HUES6 (cell line): ENCODE measurements at regions not wholly inside any gene's neighbourhood (a gene's known extent, or its start where the extent isn't known, plus 50 kb on each side); places are given as distances from the start of the nearest gene placed in this dataset.
"Not testable (repeated sequence)": the region's sequence is repeated elsewhere in the genome, so short reads cannot be mapped to it uniquely, and the experiment has no call there.

Experiments
- H3K27ac ChIP-seq: 2 replicates; pipeline ENCODE4 v1.7.0; 2013; ENCODE audit warnings: low read depth, mild to moderate bottlenecking, low read length, inconsistent platforms
- H3K27me3 ChIP-seq: 2 replicates; pipeline ENCODE4 v1.6.1; 2013; ENCODE audit warnings: low read length; ENCODE audit not compliant: control insufficient read depth, insufficient read depth
- H3K36me3 ChIP-seq: 2 replicates; pipeline ENCODE4 v1.6.1; 2013; ENCODE audit warnings: low read length; ENCODE audit not compliant: control insufficient read depth, insufficient read depth
- H3K4me1 ChIP-seq: 2 replicates; pipeline ENCODE4 v1.6.1; 2013; ENCODE audit warnings: low read length; ENCODE audit not compliant: control insufficient read depth, insufficient read depth
- H3K4me3 ChIP-seq: 2 replicates; pipeline ENCODE4 v1.5.1; 2013; ENCODE audit warnings: low read depth, low read length
- H3K9ac ChIP-seq: one replicate; pipeline ENCODE4 v1.6.1; 2013; ENCODE audit warnings: mild to moderate bottlenecking, low read length
- H3K9me3 ChIP-seq: 2 replicates; pipeline ENCODE4 v1.6.1; 2013; ENCODE audit warnings: low read depth, low read length; ENCODE audit not compliant: control insufficient read depth, insufficient read depth

- H3K36me3 ChIP-seq, result no peaks in the 10 kb centered on the region
- H3K9me3 ChIP-seq, result no peaks in the 10 kb centered on the region
- H3K27me3 ChIP-seq, result no peaks in the 10 kb centered on the region
- no peak overlapping the region for H3K4me3 ChIP-seq
- no peak overlapping the region for H3K9ac ChIP-seq
- no peak overlapping the region for H3K27ac ChIP-seq
- no peaks in the 10 kb centered on the region for H3K4me1 ChIP-seq
These were observed 1234.2 kb downstream of the FAM133A start for GRCh38 chrX:94908171-94908570.

DNA sequence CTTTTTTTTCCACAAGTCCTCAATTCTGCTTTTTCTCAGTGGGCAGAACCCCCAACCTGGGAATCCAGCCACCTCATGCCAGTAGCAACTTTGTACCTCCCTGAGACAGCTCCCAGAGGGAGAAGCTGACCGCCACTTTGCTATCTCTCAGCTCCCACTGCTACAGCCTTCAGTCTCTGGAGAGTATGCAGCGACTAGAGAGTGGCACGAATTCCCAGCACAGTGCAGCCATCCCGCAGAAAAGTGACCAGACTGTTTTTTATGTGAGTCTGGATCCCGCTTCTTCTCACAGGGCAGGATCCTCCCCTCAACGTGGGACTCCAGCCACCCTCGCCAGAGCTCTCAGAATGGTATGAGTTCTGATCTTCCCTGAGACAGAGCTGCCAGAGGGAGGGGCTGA is 1234.6 kb downstream of the FAM133A start:
- no peak overlapping the region for H3K4me3 ChIP-seq
- H3K27me3 ChIP-seq, result no peaks in the 10 kb centered on the region
- no peaks in the 10 kb centered on the region for H3K4me1 ChIP-seq
- no peaks in the 10 kb centered on the region for H3K36me3 ChIP-seq
- H3K9me3 ChIP-seq, result no peaks in the 10 kb centered on the region
- H3K9ac ChIP-seq, result no peak overlapping the region
- H3K27ac ChIP-seq, result no peak overlapping the region

- Histone ChIP-seq H3K27ac (no peak overlapping the region), H3K4me3 (no peak overlapping the region), H3K27me3 (no peaks in the 10 kb centered on the region), H3K36me3 (no peaks in the 10 kb centered on the region), H3K9ac (no peak overlapping the region), H3K9me3 (no peaks in the 10 kb centered on the region), H3K4me1 (no peaks in the 10 kb centered on the region)
These were observed 1240.2 kb downstream of the FAM133A start for GRCh38 chrX:94914235-94914634.

DNA sequence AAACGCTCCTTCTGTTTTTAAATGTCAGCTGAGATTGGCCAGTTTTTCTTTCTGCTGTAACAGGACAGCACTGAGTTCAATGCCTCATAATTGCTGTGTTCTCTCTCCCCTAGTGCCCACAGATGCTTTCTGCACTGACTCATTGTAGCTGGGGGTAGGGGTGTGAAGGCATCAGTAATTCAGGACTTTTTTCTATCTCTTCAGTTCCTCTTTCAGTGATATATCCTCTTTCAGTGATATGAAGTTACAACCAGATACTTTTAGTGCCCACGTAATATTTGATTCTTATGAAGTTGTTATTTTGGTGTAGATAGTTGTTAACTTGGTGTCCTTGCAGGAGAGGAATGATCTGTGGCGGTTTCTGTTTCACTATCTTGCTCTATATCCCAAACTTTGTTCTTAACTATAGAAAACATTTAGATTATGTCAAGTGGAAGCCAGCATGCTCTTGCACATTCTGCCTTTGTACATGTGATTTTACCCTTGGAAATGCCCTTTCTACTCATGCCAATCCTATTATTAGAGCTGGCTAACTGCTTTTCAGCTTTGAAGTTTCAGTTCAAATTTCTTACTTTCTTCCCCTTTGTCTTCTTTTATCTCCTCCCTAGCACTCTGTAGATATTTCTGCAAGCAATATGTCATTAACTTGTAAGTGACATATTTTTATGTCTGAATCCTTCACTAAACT is 1258.4 kb downstream of the FAM133A start:
- Histone ChIP-seq H3K4me3 (no peak overlapping the region), H3K9me3 (peaks cover 13% of the 10 kb centered on the region), H3K27me3 (no peaks in the 10 kb centered on the region), H3K4me1 (no peaks in the 10 kb centered on the region), H3K9ac (no peak overlapping the region), H3K36me3 (no peaks in the 10 kb centered on the region; the same call in 1 of the 2 replicates), H3K27ac (no peak overlapping the region)

DNA sequence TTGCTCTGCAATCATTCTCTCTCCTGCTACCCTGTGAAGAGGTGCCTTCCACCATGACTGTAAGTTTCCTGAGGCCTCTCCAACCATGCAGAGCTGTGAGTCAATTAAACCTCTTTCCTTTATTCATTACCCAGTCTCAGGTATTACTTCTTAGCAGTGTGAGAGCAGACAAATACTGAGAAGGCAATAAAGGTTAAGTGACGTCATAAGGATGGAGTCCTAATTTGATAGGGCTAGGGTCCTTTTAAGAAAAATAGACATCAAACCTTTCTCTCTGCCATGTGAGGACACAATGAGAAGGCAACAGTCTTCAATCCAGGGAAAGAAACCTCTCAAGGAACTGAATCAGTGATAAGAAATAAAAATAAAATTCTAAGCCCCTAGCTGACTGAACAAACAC is 1262.7 kb downstream of the FAM133A start:
- no peak overlapping the region for H3K9ac ChIP-seq
- no peaks in the 10 kb centered on the region; the same call in 1 of the 2 replicates for H3K36me3 ChIP-seq
- H3K4me1 ChIP-seq, result no peaks in the 10 kb centered on the region
- no peak overlapping the region for H3K27ac ChIP-seq
- H3K27me3 ChIP-seq, result no peaks in the 10 kb centered on the region
- H3K4me3 ChIP-seq, result no peak overlapping the region
- peaks cover 16% of the 10 kb centered on the region for H3K9me3 ChIP-seq

DNA sequence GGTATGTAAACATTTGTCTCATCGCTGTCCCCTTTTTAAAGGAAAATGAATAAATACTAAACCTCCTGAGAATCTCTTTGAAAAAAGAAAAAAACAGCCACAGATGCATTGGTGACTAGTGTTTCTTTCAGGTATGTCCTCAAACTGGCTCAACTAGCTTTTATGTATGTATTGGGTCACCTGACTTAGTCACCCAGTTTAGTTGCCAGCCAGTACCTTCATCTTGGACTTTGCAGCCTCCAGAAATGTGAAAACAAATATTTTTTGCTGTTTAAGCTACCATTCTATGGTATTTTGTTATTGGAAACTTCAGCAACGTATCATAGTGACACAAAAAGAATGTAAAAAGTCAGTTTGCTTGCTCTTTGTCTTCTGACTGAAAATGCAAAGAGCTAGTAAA is 1263.5 kb downstream of the FAM133A start:
- no peaks in the 10 kb centered on the region; the same call in 1 of the 2 replicates for H3K36me3 ChIP-seq
- no peaks in the 10 kb centered on the region for H3K27me3 ChIP-seq
- H3K9me3 ChIP-seq, result peaks cover 20% of the 10 kb centered on the region
- H3K9ac ChIP-seq, result no peak overlapping the region
- H3K4me1 ChIP-seq, result no peaks in the 10 kb centered on the region
- H3K27ac ChIP-seq, result no peak overlapping the region
- H3K4me3 ChIP-seq, result no peak overlapping the region

GRCh38 chrX:94942603-94943002 is 1268.6 kb downstream of the FAM133A start:
- Histone ChIP-seq H3K9ac (no peak overlapping the region), H3K9me3 (0 out of 2 replicates have a peak, but pooled peaks cover 12% of the 10 kb centered on the region), H3K27ac (no peak overlapping the region), H3K36me3 (no peaks in the 10 kb centered on the region), H3K27me3 (no peaks in the 10 kb centered on the region), H3K4me3 (no peak overlapping the region), H3K4me1 (peaks cover 3% of the 10 kb centered on the region; the same call in 1 of the 2 replicates)

DNA sequence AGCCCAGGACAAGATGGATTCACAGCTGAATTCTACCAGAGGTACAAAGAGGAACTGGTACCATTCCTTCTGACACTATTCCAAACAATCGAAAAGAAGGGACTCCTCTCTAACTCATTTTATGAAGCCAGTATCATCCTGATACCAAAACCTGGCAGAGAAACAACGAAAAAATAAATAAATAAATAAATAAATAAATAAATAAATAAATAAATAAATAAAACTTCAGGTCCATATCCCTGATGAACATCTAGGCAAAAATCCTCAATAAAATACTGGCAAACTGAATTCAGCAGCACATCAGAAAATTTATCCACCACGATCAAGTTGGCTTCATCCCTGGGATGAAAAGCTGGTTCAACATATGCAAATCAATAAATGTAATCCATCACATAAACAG is 1272.1 kb downstream of the FAM133A start:
- H3K4me3 ChIP-seq, H3K27me3 ChIP-seq, H3K4me1 ChIP-seq, H3K36me3 ChIP-seq, H3K9ac ChIP-seq, H3K27ac ChIP-seq: not testable (repeated sequence)
- H3K9me3 ChIP-seq, result 0 out of 2 replicates have a peak, but pooled peaks cover 12% of the 10 kb centered on the region

GRCh38 chrX:94961730-94962129 is 1287.7 kb downstream of the FAM133A start:
- no peaks in the 10 kb centered on the region for H3K9me3 ChIP-seq
- H3K9ac ChIP-seq, result no peak overlapping the region
- H3K27ac ChIP-seq, result no peak overlapping the region
- no peaks in the 10 kb centered on the region for H3K4me1 ChIP-seq
- no peaks in the 10 kb centered on the region for H3K27me3 ChIP-seq
- H3K36me3 ChIP-seq, result 0 out of 2 replicates have a peak, but pooled peaks cover 6% of the 10 kb centered on the region
- no peak overlapping the region for H3K4me3 ChIP-seq

GRCh38 chrX:94977562-94977961 is 1303.6 kb downstream of the FAM133A start:
- Histone ChIP-seq H3K27me3 (no peaks in the 10 kb centered on the region), H3K9me3 (no peaks in the 10 kb centered on the region), H3K36me3 (no peaks in the 10 kb centered on the region), H3K27ac (no peak overlapping the region), H3K4me3 (no peak overlapping the region), H3K9ac (no peak overlapping the region), H3K4me1 (peaks cover 2% of the 10 kb centered on the region; the same call in 1 of the 2 replicates)

GRCh38 chrX:94977986-94978385 is 1304.0 kb downstream of the FAM133A start:
- H3K9me3 ChIP-seq, result 0 out of 2 replicates have a peak, but pooled peaks cover 2% of the 10 kb centered on the region
- no peak overlapping the region for H3K9ac ChIP-seq
- no peaks in the 10 kb centered on the region for H3K36me3 ChIP-seq
- no peak overlapping the region for H3K4me3 ChIP-seq
- H3K4me1 ChIP-seq, result peaks cover 2% of the 10 kb centered on the region; the same call in 1 of the 2 replicates
- H3K27me3 ChIP-seq, result no peaks in the 10 kb centered on the region
- no peak overlapping the region for H3K27ac ChIP-seq
